GM10266 (cell line): ENCODE measurements at regions not wholly inside any gene's neighbourhood (a gene's known extent, or its start where the extent isn't known, plus 50 kb on each side); places are given as distances from the start of the nearest gene placed in this dataset.

Source experiments
- DNase-seq: peaks from one replicate; pipeline ENCODE4 v3.0.0; 2012; ENCODE audit errors: extremely low spot score
- TF ChIP-seq, protein P1 (sequence below): IDR thresholded peaks from 2 replicates; pipeline ENCODE4 v1.5.1; 2012; ENCODE audit warnings: mild to moderate bottlenecking, low read depth; ENCODE audit not compliant: control insufficient read depth, insufficient read depth; ENCODE audit errors: missing control alignments

DNA sequence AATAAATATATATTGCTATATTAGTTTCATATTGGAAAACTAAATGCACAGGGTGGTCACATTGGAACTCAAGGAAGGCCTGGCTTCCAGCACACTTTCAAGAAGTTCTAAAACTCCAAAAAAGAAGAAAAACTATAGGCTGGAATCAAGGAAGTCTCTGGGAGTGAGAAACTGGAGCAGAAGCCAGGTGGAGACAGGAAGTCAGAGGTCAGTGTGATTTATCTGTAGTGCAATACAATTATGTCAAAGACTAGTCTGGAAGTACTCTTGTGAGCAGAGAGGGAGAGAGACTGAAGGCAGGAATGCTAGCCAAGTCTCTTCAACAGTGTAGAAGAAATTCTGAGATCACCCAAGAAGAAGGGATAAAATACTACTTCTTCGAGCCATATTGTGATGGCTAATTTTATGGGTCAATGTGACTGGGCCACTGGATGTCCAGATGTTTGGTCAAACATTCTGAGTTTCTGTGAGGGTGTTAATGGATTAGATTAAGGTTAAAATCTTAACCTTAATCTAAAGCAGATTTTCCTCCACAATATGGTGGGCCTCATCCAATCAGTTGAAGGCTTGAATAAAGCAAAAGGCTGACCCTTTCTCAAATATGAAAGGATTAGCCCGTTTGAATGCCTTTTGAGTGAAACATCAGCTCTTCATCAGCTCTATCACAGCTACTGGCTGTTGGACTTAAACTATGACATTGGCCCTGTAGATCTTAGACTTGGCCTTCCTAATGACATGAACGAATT lies 208.0 kb downstream of the TDRD15 start:
- TF ChIP-seq, protein P1, sequence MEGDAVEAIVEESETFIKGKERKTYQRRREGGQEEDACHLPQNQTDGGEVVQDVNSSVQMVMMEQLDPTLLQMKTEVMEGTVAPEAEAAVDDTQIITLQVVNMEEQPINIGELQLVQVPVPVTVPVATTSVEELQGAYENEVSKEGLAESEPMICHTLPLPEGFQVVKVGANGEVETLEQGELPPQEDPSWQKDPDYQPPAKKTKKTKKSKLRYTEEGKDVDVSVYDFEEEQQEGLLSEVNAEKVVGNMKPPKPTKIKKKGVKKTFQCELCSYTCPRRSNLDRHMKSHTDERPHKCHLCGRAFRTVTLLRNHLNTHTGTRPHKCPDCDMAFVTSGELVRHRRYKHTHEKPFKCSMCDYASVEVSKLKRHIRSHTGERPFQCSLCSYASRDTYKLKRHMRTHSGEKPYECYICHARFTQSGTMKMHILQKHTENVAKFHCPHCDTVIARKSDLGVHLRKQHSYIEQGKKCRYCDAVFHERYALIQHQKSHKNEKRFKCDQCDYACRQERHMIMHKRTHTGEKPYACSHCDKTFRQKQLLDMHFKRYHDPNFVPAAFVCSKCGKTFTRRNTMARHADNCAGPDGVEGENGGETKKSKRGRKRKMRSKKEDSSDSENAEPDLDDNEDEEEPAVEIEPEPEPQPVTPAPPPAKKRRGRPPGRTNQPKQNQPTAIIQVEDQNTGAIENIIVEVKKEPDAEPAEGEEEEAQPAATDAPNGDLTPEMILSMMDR: no peak
- no peak for DNase-seq

DNA sequence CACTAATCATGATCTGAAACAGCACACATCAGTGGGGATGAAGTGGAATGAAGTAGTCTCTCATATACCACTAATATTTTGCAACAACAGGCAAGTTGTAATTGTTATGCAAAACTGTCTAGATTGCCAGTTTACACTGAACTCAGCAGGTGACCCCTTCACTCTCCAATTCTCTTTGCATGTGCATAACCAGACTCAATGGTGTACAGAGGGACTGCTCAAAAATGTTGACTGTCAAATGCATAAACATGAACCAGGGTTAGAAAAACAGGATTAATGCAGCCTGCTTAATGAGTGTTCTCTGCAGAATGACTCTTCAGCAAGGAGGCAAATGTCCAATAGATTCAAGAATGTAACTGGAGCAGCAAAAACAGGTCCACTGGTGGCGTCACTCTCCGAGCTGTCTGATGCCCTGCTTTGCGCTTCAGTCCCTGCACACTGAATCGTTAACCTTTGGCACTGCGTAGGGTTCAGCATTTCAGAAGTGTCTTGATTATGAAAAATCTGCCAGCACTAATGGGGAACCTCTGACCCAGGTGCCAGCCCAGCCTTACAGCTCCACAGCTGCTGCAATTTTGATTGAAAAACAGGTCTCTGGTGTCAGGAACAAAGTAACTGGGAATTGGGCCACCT lies 209.3 kb downstream of the TDRD15 start:
- DNase-seq: no peak
- TF ChIP-seq, protein P1: no peak

DNA sequence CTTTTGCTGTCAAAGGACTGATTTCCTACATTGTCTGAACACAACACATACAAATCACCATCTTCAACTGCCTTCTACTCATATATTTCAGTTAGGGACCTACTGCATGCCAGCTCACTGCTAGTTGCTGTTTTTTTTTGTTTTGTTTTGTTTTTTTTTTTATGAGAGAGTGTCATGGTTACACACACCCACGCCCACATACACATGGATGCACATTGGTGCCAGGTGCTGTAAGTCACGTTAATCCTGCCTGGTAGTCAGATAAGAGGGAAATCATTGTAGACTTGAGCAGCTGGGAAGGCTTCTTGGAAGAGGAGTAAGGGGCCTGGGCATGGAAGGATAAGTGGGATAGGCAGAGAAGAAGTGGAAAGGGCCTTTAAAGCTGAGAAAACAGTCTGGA lies 209.9 kb downstream of the TDRD15 start:
- DNase-seq: no peak

DNA sequence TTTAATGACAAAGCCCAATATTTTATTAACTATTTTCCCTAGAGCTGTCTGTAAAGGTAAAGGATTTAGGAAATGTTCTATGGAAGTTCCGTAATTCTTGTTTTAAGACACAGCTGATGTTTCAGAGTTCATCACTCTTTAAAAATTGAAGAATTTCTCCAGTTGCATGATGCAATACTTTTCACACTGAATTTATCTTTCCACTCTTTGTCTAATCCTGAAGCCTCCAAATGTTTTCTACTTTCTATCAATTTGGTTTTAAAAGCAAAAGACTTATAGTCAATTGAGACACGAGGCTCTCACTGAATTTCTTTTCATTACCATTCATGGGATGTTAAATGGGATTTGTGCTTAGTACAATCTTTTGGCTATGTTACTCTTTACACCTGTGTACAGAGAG lies 223.2 kb downstream of the TDRD15 start:
- no peak for DNase-seq
- TF ChIP-seq, protein P1: no peak

More for the DNA sequence above, 209.9 kb downstream of the TDRD15 start:
- TF ChIP-seq, protein P1: no peak

DNA sequence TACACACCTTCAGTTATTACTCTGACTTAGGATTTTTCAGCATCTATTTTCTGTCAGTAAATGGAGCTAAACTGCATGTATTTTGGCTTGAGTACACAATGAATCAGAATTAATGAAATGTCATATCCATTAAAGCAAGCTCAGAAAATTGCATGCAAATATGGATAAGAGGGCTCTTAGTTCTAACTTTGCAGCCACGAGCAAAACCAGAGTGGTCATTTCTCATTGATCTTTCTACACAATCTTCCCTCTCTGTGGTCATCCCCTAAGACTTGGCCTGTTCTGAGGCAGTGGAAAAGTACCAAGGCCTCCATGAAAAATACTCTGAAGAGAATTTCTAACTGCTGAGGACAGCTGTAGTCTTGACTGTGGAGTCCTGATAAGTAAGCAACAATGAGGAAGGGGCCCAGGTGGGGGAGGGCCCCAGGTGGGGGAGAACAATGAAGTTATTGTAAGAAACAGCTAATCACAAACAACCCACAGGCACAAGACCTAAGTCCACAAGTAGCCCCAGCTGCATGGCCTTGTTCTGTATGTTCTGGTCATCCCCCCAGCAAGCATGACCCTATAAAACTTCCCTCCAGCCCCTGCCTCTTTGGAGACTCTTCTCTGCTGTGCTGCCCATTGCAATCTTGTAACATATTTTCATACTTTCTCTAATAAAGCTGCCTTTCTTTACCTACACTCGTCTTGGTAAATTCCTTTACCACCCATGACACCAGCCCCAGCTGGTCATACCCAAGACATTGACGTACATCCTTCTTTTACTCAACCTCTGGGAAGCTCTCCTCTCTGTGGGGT lies 230.3 kb downstream of the TDRD15 start:
- TF ChIP-seq, protein P1: no peak
- no peak for DNase-seq

DNA sequence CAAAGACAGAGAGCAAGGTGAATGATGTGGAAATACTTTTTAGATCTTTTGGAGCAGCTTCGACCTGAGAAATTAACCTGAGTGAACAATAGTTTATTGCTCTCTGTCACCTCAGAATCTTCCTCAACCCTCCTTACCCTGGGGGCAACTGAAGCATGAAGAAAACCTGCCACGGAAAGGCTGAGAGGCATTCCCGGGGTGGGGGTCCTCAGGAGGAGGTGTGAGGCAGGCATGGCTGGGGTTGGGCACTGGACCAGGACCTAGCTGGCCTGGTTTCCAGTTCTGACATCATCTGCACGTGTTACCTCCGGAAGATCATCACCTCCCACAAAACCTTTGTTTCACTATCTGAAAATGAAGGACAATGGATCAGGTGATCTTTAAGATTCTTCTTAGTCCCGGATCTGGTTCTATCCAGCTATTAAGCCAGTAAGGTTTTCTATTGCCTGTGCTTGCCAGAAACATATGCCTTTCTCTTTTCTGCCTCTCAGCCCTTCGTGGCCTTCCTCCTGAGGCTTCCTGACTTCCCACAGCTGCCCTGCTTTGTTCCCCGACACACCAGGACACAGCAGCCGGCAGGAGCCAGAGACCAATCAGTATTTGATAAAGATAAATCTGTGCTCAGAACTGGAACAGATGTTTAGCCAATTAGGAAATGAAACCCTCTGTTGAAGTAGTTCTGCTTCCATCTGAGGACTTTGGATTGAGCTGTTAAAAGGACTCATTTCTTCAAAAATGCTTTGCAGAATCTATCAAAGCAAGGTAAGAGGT lies 232.5 kb downstream of the TDRD15 start:
- DNase-seq: no peak
- TF ChIP-seq, protein P1: no peak
